SU-DHL-6 (cell line): ENCODE measurements at regions not wholly inside any gene's neighbourhood (a gene's known extent, or its start where the extent isn't known, plus 50 kb on each side); places are given as distances from the start of the nearest gene placed in this dataset.

Source experiments
- H2AFZ ChIP-seq: fragments of 200-600 bp; sonication (generic); 2 replicates; pipeline ENCODE4 v1.6.1; 2014; ENCODE audit warnings: low read depth, mild to moderate bottlenecking, moderate library complexity, mixed read lengths, antibody characterized with exemption, low read length; ENCODE audit not compliant: severe bottlenecking
- H3F3A ChIP-seq: fragments of 200-600 bp; shearing (Covaris generic); 2 replicates; pipeline ENCODE4 v1.6.0; 2016; ENCODE audit warnings: antibody characterized with exemption, mild to moderate bottlenecking; ENCODE audit not compliant: insufficient read depth
- H3K27ac ChIP-seq: fragments of 200-600 bp; sonication (generic); 2 replicates; pipeline ENCODE4 v1.5.1; 2016; ENCODE audit warnings: low read depth, mild to moderate bottlenecking, low read length, moderate library complexity, mixed read lengths
- H3K27me3 ChIP-seq: fragments of 200-600 bp; sonication (generic), shearing (Covaris generic); 2 replicates; pipeline ENCODE4 v1.6.0; 2014; ENCODE audit warnings: mild to moderate bottlenecking, low read length
- H3K36me3 ChIP-seq: fragments of 200-600 bp; sonication (generic); 2 replicates; pipeline ENCODE4 v1.6.1; 2014; ENCODE audit warnings: mild to moderate bottlenecking, low read length, mixed read lengths
- H3K4me2 ChIP-seq: fragments of 300-600, 200-600 bp; shearing (Covaris generic), sonication (generic); 2 replicates; pipeline ENCODE4 v1.6.0; 2014; ENCODE audit warnings: low read length, low read depth, mild to moderate bottlenecking; ENCODE audit not compliant: poor library complexity, severe bottlenecking
- H3K4me3 ChIP-seq: fragments of 200-600 bp; sonication (generic); 2 replicates; pipeline ENCODE4 v1.5.1; 2014; ENCODE audit warnings: antibody characterized with exemption, low read length, mild to moderate bottlenecking, mixed read lengths; ENCODE audit not compliant: insufficient read depth, poor library complexity, severe bottlenecking
- H3K79me2 ChIP-seq: fragments of 200-600 bp; sonication (generic); 2 replicates; pipeline ENCODE4 v1.6.1; 2014; ENCODE audit warnings: mild to moderate bottlenecking, low read length, moderate library complexity; ENCODE audit not compliant: insufficient read depth
- H3K9ac ChIP-seq: fragments of 200-600 bp; sonication (generic); 2 replicates; pipeline ENCODE4 v1.7.0; 2014; ENCODE audit warnings: mild to moderate bottlenecking, low read length
- H3K9me2 ChIP-seq: fragments of 200-600 bp; sonication (generic); replicated peaks from 2 replicates; pipeline ENCODE4 v1.6.1; 2014; ENCODE audit warnings: low read length; ENCODE audit not compliant: insufficient read depth
- H3K9me3 ChIP-seq: fragments of 200-600 bp; sonication (generic); 2 replicates; pipeline ENCODE4 v1.6.1; 2014; ENCODE audit warnings: low read length, mixed read lengths; ENCODE audit not compliant: insufficient read depth
- H4K20me1 ChIP-seq: fragments of 200-600 bp; sonication (generic); 2 replicates; pipeline ENCODE4 v1.6.1; 2014; ENCODE audit warnings: low read depth, mild to moderate bottlenecking, antibody characterized with exemption, low read length, moderate library complexity, mixed read lengths
- CTCF ChIP-seq: fragments of 200-600 bp; sonication (generic); IDR thresholded peaks from one replicate; pipeline ENCODE4 v1.5.1; 2017; ENCODE audit warnings: antibody characterized with exemption, mild to moderate bottlenecking, low read length, moderate library complexity; ENCODE audit not compliant: insufficient read depth, poor library complexity, severe bottlenecking
- EZH2phosphoT487 ChIP-seq: fragments of 200-600 bp; sonication (generic), shearing (Covaris generic); conservative IDR thresholded peaks from 2 replicates; pipeline ENCODE4 v1.6.1; 2018; ENCODE audit warnings: mild to moderate bottlenecking, antibody characterized with exemption, low read length, moderate library complexity, mixed read lengths

- no peaks in the 10 kb centered on the region for H3K9me3 ChIP-seq
- H2AFZ ChIP-seq, result no peak overlapping the region
- H4K20me1 ChIP-seq, result no peaks in the 10 kb centered on the region
- H3K9ac ChIP-seq, result no peak overlapping the region
- TF ChIP-seq EZH2phosphoT487 (no peak), CTCF (no peak)
- H3K79me2 ChIP-seq, result no peaks in the 10 kb centered on the region
- no peak overlapping the region for H3K27ac ChIP-seq
- H3K4me2 ChIP-seq, result no peak overlapping the region
- no peaks in the 10 kb centered on the region for H3K27me3 ChIP-seq
- H3K9me2 ChIP-seq, result no peaks in the 10 kb centered on the region
- no peaks in the 10 kb centered on the region for H3K36me3 ChIP-seq
- no peak overlapping the region for H3K4me3 ChIP-seq
- H3F3A ChIP-seq, result no peaks in the 10 kb centered on the region
Measured at GRCh38 chr19:30158893-30159245, 213.3 kb upstream of the ZNF536 start.

GRCh38 chr19:30159636-30160035, 212.5 kb upstream of the ZNF536 start:
- TF ChIP-seq EZH2phosphoT487 (no peak), CTCF (no peak)
- Histone ChIP-seq H3K4me2 (no peak overlapping the region), H3K9me3 (no peaks in the 10 kb centered on the region), H4K20me1 (no peaks in the 10 kb centered on the region), H3K27ac (no peak overlapping the region), H3K4me3 (no peak overlapping the region), H3K9ac (no peak overlapping the region), H2AFZ (no peak overlapping the region), H3K27me3 (no peaks in the 10 kb centered on the region), H3K79me2 (no peaks in the 10 kb centered on the region), H3K36me3 (no peaks in the 10 kb centered on the region), H3K9me2 (no peaks in the 10 kb centered on the region), H3F3A (no peaks in the 10 kb centered on the region)

- H3K9ac ChIP-seq, result no peak overlapping the region
Measured at GRCh38 chr19:30160426-30160825, 211.8 kb upstream of the ZNF536 start.

More at GRCh38 chr19:30160426-30160825, 211.8 kb upstream of the ZNF536 start:
- no peaks in the 10 kb centered on the region for H3K9me2 ChIP-seq
- no peak overlapping the region for H3K4me3 ChIP-seq
- no peaks in the 10 kb centered on the region for H3K79me2 ChIP-seq
- H3K4me2 ChIP-seq, result no peak overlapping the region
- TF ChIP-seq EZH2phosphoT487 (no peak), CTCF (no peak)
- no peaks in the 10 kb centered on the region for H3K36me3 ChIP-seq
- no peaks in the 10 kb centered on the region for H3F3A ChIP-seq
- H4K20me1 ChIP-seq, result no peaks in the 10 kb centered on the region
- no peaks in the 10 kb centered on the region for H3K27me3 ChIP-seq
- no peak overlapping the region for H2AFZ ChIP-seq
- H3K9me3 ChIP-seq, result no peaks in the 10 kb centered on the region
- no peak overlapping the region for H3K27ac ChIP-seq
